GM03348 (cell line): ENCODE measurements at regions not wholly inside any gene's neighbourhood (a gene's known extent, or its start where the extent isn't known, plus 50 kb on each side); places are given as distances from the start of the nearest gene placed in this dataset.

Experiments
- DNase-seq: peaks from one replicate; pipeline ENCODE4 v3.0.0; 2012; ENCODE audit warnings: low spot score

DNA sequence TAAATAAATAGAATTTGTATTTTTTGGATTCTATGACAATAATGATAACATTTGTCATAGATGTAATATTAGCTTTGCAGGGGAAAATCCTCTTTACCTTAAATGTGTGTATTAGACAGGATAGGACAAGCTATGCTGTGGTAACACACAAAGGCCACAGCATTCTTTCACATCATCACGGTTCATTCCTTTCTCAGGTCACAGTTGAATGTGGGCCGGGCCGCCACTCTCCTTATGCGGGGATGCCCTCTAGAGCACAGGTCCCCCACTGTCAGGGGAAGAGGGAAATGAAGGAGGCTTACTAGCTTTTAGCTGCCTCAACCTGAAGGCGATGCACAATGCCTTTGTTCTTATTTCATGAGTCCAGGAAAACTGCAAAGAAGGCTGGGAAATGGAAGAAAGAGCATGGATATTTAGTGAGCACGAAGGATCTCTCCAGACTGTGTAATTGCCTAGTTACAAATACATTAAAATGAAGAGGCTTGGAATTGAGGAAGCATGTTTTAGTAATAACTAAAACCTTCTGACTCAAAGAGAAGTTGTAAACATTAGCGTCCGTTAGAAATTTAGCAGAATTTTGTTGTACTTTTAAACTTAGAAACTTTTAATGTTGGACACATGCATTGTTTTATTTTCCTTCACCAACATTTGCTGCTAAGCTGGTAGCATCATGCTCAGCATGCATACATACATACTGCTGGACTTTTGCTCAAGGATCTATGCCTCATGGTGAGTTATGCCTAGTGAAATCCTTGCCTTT lies 248.9 kb upstream of the FOXQ1 start:
- no peak for DNase-seq

DNA sequence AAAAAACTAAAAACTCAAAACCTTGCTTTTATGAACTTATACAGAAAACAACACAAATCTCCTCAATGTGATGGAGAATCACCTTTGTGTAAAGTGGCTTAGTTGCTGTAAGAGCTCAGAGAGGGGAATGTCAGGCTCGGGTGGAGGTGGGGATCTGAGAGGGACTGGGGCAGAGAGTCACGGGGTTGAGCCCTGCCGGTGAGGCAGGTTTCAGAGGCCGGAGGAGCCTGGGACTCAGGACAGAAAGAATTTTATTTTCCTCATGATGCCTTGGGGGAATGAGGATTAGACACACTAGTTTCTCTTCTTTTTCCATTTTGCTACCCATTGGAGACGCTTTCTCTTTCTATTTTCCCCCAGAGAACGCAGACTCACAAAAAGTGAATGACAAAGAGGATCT lies 252.3 kb upstream of the FOXQ1 start:
- DNase-seq: no peak

DNA sequence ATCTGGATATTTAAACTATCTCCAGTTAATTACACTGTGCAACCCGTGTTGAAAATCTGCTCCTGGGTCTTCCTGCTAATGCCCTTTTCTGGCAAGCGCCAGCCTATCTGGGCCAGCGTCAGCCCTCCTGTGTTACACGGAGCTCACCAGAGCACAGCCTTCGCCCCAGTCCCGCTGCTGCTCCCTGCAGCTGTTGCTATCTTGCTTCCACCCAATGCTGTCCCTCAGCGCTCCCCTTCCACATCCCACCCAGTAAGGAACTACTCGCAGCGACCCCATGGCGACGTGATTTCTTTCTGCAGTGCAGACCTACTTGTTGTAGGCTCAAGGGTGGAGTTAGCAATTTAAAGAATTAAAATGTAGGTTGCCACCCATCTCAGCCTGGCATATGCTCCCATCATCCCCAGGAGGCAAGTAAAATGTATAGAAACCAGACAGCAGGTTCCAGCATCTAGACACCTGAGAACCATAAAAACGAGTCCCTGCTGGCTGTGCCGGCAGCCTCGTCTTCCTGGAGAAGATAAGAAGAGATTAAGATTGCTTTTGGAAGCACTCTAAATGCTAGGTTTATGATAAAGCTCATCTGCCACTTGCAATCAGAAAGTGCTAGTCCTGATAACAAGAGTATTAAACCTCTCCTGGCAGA lies 254.3 kb upstream of the FOXQ1 start:
- no peak for DNase-seq

DNA sequence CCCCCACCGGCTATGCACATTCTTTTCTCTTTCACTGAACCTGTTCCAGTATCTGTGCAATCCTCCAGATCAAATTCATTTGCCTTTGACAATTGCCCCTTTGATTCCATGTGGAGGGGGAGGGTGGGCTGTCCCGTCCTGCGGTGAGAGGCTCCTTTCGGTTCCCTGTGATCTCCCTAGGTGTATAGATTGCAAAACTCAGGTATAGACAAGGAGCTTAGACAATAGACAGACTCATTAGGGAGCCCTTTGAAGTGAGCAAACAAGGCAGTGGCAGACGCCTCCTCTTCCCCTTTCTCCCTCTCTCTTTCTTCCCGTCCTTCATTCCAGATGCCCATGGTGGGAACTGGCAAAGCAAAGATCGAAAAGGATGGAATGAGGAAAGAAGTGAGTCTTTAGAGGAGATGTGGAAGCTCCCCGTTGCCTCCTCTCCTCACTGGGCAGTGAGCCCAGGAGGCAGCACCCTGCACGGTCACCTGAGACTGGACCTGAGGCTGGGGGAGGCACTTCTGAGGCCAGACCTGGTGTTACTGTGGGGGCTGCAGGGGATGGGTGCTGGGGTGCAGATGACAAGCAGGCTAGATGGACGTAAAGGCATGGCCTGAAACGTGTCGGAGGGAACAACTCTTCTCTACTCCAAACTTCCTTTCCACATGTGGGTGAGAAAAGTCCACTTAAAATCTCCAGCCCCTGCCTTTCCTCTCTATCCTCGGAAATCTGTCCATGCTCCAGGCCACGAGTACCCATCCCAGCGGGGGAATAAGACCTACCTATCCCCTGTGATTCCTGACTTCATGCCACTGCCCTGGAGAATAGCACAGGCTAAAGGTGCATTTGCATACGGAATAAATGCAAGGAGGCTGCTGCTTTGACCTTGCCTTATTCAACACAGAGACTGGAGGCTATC lies 256.6 kb upstream of the FOXQ1 start:
- DNase-seq: no peak

DNA sequence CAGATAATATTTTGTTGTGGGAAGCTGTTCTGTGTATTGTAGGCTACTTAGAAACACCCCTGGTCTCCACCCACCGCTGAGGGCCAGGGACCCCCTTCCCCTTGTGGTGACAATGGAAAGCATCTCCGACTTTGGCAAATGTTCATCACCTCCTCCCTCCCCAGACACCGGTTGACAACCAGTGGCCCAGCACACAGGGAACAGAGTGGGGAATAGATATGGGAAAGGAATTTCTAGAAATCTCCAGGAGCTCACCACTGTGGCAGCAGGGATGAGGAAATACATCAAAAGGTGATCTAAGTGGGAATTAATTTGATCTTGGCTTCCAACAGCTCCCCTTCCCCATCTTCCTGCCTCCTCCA lies 257.3 kb upstream of the FOXQ1 start:
- no peak for DNase-seq

DNA sequence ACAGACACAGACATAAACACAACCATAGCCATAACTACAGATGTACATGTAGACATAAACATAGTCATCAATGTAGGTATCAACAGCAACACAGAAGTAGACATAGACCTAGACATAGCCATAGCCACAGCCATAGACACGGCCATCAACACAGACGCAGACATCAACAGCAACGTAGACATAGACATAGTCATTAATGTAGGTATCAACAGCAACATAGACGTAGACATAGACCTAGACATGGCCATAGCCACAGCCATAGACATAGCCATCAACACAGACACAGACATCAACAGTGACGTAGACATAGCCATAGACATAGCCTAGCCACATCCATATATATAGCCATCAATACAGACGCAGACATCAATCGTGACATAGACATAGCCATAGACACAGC lies 258.3 kb upstream of the FOXQ1 start:
- no peak for DNase-seq

DNA sequence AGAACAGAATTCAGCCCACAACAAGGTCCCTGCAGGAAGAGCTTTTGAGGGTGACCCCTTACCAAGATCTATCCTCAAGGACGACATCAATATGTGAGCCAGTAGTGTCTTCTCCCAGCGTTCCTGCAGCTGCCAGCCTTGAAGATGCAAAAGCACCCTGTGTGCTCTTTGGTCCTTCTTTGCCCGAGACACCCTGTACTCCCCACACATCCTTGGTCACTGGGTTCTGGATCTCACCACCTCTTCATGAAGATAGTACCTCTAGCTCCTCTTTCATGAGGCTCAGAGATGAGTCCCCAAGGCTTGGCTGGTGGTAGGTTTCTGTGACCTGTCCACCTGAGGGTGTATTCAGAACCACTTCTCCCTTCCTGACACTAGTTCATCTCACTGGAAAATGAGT lies 259.6 kb upstream of the FOXQ1 start:
- no peak for DNase-seq

DNA sequence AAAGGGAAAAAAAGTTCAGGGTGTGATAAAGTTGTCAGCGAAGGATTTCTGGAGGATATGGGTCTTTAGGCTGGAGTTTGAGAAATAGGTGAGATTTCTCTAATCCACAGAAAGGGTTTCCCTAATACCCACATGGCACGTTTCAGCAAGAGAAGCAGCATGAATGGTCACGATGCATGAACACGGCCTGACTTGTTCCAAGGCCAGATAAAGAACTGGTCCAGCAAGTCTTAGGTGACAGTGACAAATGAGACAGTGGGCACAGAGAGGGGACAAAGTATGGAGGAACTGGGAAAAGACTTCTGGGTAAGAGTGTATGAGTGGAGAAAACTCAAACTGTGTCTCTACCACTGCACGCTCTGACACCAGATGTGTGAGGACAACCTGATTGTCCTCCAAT lies 262.0 kb upstream of the FOXQ1 start:
- no peak for DNase-seq

DNA sequence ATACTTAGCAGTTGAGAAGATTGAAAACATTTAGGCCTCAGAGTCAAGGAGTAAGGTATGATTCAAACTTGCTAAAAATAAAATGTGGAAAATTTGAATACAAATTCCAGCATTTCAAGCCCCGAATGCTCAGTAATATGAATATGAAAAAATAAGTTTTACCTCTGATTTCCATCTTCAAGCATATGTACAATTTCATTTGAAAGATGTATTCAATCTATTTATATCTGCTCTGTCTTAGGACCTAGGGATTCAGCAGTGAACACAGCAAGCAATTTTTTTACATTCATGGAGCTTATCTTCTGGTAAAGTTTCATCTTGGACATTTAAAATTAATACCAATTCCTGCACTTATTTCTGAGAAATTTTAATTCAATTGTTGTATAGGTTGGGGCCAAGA lies 262.7 kb upstream of the FOXQ1 start:
- no peak for DNase-seq

DNA sequence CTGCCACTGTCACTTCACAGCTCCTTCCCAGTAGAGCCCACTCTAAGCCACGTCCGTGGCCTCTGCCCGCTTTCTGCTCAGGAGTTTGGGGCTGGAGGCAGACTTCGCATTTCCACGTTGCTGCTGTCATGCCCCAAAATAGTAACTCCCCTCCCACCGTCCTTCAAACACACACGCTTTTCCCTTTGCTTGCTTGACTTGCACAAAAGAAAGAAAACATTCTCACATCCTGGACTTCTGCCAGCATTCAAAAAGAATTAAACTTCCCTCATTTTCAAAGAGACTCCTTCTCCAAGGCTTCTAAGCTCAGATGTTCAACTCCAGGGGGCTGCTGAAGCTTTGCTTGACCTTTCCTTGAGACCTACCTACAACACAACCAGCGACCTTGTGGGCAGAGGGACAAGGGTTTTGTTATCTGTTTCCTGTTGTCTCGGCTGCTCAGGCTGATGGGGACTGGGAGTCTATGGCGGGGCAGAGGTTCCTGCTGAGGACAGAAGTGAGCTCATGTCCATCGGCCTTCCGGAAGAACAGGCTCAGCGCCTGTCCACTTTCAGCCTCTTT lies 263.8 kb upstream of the FOXQ1 start:
- DNase-seq: no peak

DNA sequence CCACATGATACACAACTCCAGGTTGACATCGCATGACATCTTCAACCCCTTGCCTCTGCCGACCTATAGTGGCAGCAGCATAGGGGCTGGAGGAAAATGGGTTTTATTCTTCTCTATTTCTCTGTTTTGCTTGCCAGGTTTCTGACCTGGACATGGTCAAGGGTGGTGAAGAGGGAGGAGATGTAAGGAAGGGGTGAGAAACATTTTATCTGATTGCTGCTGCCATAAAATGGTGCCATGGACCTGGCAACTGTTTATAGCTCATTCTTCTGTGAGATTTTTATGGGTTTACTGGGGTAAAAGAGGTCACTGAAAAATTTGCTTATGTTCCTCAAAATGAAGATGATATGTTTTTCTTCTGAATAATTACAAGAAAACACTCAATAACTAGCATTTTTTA lies 266.7 kb upstream of the FOXQ1 start:
- no peak for DNase-seq

DNA sequence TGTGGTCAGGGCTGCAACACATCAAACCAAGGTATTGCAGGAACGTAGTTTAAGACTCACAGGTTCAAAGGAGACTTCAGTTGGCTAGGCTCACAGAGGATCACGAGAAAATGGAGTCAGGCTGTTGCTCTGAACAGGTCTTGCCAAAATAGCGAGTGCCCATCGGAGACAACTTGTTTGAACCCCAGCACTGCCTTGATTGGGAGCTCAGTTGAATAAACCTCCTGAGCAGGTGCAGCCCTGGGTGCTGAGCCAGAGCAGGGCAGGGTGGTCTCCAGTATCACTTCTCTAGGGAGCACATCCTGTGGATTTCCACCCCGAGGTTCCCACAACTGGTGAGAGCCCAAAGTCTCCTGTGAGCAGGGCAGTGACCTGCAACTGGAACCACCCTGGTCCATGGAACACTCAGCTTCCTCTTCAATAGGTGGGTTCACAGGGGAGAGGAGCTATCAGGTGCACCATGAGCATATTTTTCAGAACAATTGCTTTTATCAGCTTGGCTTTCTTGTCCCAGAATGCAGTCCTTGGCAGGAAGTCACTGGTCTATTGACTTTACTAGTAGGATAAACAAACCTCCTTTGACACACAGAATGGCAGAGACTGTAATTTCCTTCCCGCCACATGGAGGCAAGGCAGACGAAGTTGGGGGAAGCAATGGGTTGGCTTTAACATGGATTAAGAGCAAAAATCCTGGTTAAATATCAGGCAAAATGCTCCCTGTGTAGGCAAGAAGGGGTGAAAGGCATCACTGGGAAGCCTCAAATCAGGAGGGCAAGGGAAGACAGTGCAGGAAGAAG lies 267.7 kb upstream of the FOXQ1 start:
- DNase-seq: no peak

DNA sequence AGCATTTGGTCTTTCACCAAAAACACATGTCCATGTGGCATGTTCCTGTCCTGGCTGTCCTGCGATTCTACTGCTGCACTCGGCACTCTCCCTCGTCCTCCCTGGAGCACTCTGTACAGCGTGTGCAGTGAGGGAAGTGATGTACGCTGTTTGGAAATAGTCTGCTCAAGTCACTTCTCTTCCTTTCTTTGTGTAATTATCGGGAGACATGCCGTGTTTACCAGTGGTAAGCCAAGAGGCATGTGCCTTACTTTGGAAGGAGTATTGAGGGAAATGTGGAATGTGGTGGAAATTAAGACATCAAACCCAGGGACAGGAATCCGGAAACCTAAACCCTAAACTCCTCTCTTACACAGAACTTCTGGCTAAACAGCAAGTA lies 268.5 kb upstream of the FOXQ1 start:
- peak; percentile 61 for DNase-seq

DNA sequence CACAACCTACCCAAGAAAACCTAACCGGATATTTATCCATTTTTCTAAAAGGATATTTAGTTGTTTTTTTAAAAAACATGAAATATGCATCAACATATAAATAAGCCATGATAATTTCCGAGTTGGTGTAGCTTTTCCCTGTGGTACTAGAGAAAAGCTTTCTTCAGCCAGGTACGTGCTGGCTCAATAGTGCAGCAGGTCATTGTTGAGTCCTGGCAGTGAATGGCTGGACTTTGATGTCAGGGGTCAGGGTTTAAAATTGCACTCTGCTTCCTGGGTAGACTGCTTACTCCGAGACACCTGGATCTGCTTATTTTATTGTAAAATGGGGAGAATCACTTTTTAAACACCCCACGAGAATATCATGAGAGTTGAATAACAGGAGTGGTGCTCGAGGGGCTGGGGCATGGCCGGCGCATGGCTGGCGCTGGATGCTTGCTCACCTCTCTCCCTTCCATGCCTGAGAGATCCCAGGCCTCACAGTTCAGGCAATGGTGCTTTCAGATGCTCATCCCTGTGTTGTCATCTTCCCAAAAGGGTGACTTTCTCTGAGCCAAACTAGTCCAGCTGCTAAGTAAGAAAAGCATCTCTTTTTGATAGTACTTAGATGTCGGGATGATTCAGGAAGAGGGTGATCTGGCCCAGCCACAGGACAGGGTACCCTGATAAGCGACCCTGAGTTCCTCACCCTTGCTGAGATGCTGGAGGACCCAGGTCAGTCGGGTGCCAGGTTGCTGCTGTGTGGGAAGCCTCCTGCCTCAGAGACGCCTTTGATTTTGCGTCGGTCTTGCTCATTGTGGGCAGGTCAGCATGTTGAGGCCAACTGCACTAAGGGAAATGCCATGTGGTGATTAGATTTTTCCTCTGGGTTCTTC lies 269.1 kb upstream of the FOXQ1 start:
- DNase-seq: no peak

DNA sequence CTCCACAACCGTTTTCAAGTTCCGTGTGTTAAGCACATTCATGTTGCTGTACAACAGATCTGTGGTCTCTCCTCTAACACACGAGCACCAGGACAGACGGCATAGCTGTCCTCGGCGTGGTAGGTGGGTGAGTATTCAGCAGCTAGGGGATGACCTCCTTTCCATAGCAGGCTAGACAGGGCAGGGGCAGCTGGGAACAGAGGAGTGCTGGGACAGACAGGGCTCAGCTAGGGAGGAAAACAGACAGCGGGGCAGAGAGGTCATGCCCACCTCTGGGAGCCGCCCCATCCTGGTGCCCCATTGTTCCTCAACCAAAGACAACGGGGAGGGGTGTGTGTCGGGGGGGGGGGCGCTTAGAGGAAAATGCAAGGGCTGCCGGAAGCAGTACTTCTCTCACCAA lies 271.5 kb upstream of the FOXQ1 start:
- DNase-seq: no peak

DNA sequence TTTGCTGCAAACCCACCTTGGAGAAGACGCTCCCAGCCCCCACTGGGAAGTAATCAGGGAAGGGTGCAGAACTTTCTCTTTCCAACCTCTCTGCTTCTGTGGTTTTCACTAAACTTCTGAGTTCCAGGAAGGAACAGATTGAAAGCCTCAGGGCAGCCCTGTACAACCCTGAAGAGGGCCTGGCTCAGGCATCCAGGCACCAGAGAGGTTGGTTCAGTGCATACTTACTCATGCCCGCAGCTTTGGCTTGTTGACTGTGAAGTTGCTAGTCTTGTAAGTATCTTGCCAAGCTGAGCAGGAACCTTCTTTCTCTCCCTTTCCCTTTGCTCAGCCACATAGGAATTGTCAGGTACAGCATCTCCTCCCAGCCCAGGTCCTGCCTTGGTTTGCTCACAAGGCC lies 272.2 kb upstream of the FOXQ1 start:
- DNase-seq: no peak

DNA sequence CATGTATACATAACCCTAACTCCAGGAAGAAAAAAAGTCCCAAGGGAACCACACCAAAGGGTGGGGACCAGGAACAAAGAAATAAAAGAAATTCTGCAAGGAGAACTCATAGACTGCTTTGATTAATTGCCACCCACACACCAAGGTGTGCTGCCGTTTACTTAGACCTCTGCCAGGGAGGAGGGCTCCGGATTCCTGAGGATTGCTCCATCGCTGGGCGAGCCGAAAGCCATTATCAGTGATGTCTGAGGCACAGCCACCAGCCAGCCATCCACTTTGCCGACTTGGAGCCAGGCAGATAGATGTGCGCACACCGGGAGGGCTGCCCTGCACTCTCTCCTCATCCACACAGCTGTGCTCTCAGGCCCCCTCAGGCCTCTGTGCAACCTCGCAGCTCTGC lies 272.7 kb upstream of the FOXQ1 start:
- no peak for DNase-seq

DNA sequence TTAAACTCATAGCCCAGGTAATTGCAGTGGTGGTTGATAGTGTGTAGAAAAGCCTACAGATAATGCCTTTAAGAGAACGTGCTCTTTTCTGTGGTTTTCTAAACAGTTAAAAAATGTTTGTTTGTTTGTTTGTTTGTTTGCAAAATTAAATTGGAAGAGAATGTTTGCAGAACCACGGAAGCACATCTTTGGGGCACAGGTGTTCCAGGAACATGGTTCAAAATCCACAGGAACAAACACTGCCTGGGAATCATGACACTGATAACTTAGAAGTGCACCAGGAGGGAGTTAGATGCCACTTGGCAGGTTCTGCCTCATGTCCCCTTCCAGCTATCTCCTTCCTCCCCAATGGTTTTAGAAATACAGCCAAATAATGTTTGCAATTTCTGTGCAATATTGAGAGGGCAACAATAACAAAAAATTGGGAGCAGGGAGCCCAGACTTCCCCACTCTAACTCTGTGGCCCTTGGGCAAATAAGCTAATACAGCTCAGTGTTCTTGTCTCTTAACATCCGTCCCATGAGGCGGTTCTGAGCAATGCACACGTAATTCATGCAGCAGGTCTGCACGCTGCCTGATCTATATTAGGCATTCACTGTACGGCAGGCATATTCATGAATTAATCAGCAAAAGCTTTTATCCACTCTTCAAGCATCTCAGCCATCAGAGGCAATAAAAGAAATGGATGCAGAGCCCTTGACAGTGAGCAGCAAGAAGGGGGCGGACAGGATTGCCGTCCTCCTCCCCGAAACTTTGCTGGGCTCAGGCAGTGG lies 274.3 kb upstream of the FOXQ1 start:
- no peak for DNase-seq

DNA sequence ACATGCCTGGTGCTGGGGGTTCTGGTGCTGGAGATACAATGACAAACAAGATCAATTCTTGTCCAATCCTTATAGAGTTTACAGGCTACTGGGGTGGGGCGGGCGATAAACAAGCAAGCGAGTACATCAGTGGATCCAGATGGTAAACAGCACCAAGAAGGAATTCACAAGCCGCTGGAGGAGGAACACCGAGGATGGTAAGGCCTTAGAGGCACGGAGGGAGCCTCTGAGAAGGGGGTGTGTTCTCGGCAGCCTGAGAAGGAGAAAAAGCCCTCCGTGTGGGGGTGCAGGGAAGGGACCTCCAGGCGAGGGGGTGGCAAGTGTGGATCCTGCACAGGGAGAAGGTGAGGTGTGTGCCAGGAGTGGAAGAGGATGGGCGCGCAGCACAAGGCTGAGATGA lies 276.5 kb upstream of the FOXQ1 start:
- DNase-seq: no peak

DNA sequence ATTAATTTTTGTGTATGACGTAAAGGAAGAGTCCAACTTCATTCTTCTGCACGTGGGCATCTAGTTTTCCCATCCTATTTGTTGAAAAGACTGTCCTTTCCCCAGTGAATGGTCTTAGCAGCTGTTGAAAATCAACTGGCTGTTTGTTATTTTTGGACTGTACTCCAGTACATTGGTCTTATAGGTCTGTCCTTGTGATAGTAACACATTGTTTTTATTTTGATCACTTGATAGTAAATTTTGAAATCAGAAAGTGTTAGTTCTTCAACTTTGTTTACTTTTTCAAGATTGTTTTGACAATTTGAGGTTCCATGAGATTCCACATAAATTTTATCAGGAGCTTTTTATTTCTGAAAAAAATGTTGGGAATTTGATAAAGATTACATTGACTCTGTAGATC lies 280.2 kb upstream of the FOXQ1 start:
- no peak for DNase-seq
